Neural progenitor cell (in vitro differentiated cells): ENCODE measurements at regions not wholly inside any gene's neighbourhood (a gene's known extent, or its start where the extent isn't known, plus 50 kb on each side); places are given as distances from the start of the nearest gene placed in this dataset.

Source experiments
- DNase-seq: peaks from one replicate; pipeline ENCODE4 v3.0.0-alpha.2; 2016; ENCODE audit warnings: low spot score
- H2AFZ ChIP-seq: fragments of 200-600 bp; sonication (generic); replicated peaks from 2 replicates; pipeline ENCODE4 v1.6.1; 2016; ENCODE audit warnings: antibody characterized with exemption
- H3F3A ChIP-seq: fragments of 200-600 bp; sonication (generic); 2 replicates; pipeline ENCODE4 v1.6.1; 2016; ENCODE audit warnings: antibody characterized with exemption, low read depth
- H3K27ac ChIP-seq: fragments of 200-600 bp; sonication (generic); 2 replicates; pipeline ENCODE4 v1.5.1; 2016; ENCODE audit warnings: mild to moderate bottlenecking
- H3K27me3 ChIP-seq: fragments of 200-600 bp; sonication (generic); 2 replicates; pipeline ENCODE4 v1.6.1; 2016; ENCODE audit warnings: mild to moderate bottlenecking, moderate library complexity
- H3K36me3 ChIP-seq: fragments of 200-600 bp; sonication (generic); 2 replicates; pipeline ENCODE4 v1.5.1; 2016
- H3K4me1 ChIP-seq: fragments of 200-600 bp; sonication (generic); 2 replicates; pipeline ENCODE4 v1.6.1; 2016; ENCODE audit warnings: mixed run types
- H3K4me2 ChIP-seq: fragments of 200-600 bp; sonication (generic); 2 replicates; pipeline ENCODE4 v1.6.1; 2016
- H3K4me3 ChIP-seq: fragments of 200-600 bp; sonication (generic); 2 replicates; pipeline ENCODE4 v1.5.1; 2016
- H3K79me2 ChIP-seq: fragments of 200-600 bp; sonication (generic); 2 replicates; pipeline ENCODE4 v1.6.1; 2016; ENCODE audit warnings: low read depth
- H3K9ac ChIP-seq: fragments of 200-600 bp; sonication (generic); 2 replicates; pipeline ENCODE4 v1.6.1; 2016
- H3K9me3 ChIP-seq: fragments of 200-600 bp; sonication (generic); 2 replicates; pipeline ENCODE4 v1.5.1; 2016; ENCODE audit warnings: low read depth
- H4K20me1 ChIP-seq: fragments of 200-600 bp; sonication (generic); 2 replicates; pipeline ENCODE4 v1.6.1; 2016; ENCODE audit warnings: low read depth
- H3K27ac Mint-ChIP-seq: 3 replicates; pipeline ENCODE4 v1.8.0; 2021; ENCODE audit warnings: mixed read lengths
- H3K27me3 Mint-ChIP-seq: 2 replicates; pipeline ENCODE4 v1.8.0; 2022; ENCODE audit warnings: low read depth, mild to moderate bottlenecking, inconsistent platforms, moderate library complexity, mixed read lengths; ENCODE audit not compliant: insufficient read depth
- H3K36me3 Mint-ChIP-seq: 3 replicates; pipeline ENCODE4 v1.8.0; 2021; ENCODE audit warnings: mixed read lengths
- H3K4me1 Mint-ChIP-seq: 3 replicates; pipeline ENCODE4 v1.8.0; 2021; ENCODE audit warnings: mixed read lengths
- H3K4me3 Mint-ChIP-seq: 3 replicates; pipeline ENCODE4 v1.8.0; 2021; ENCODE audit warnings: mild to moderate bottlenecking, moderate library complexity, mixed read lengths
- H3K9me3 Mint-ChIP-seq: 3 replicates; pipeline ENCODE4 v1.8.0; 2020; ENCODE audit warnings: mixed read lengths
- CTCF ChIP-seq: fragments of 200-600 bp; sonication (generic); IDR thresholded peaks from 2 replicates; pipeline ENCODE4 v1.5.1; 2017; ENCODE audit warnings: antibody characterized with exemption, mild to moderate bottlenecking
- EZH2 ChIP-seq: fragments of 200-600 bp; sonication (generic); IDR thresholded peaks from 2 replicates; pipeline ENCODE4 v1.6.1; 2017; ENCODE audit warnings: antibody characterized with exemption, mild to moderate bottlenecking, moderate library complexity
- EZH2phosphoT487 ChIP-seq: fragments of 200-600 bp; sonication (generic); IDR thresholded peaks from 2 replicates; pipeline ENCODE4 v1.6.1; 2017; ENCODE audit warnings: antibody characterized with exemption

DNA sequence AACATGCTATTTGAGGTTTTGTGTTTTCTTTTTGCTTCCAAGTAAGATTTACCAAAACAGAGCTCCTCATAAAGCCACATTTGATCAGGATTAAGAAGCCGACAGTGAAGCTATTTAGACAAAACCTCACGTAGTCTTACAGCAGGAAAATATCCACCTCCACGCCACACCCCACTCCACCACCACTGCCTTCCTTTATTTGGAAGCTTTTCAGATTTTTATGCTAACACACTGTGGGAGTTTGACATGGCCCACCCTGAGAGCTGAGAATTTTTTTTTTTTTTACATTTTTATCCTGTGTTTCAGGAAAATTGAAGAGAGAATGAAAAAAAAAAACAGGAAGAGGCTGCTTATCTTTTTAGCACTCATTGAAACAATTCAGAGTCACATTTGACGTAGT, 104.8 kb upstream of the MC3R start:
- Histone ChIP-seq H2AFZ (no peak overlapping the region), H3K27me3 (no peaks in the 10 kb centered on the region), H3K79me2 (no peaks in the 10 kb centered on the region), H3K9ac (no peak overlapping the region), H3K4me3 (no peak overlapping the region), H3K9me3 (peaks cover 12% of the 10 kb centered on the region), H3K27ac (no peak overlapping the region), H3F3A (no peaks in the 10 kb centered on the region), H3K4me1 (no peaks in the 10 kb centered on the region), H3K4me2 (no peak overlapping the region), H4K20me1 (no peaks in the 10 kb centered on the region), H3K36me3 (no peaks in the 10 kb centered on the region)
- H3K4me3 Mint-ChIP-seq, result no peak overlapping the region
- no peak for DNase-seq
- H3K27ac Mint-ChIP-seq, result no peak overlapping the region
- H3K36me3 Mint-ChIP-seq, result no peaks in the 10 kb centered on the region
- TF ChIP-seq CTCF, result no peak
- no peak for TF ChIP-seq EZH2phosphoT487
- TF ChIP-seq EZH2, result no peak
- peaks cover 5% of the 10 kb centered on the region for H3K27me3 Mint-ChIP-seq
- no peaks in the 10 kb centered on the region for H3K4me1 Mint-ChIP-seq
- H3K9me3 Mint-ChIP-seq, result peaks cover 13% of the 10 kb centered on the region

GRCh38 chr20:56151834-56152233, 96.7 kb upstream of the MC3R start:
- no peak overlapping the region for H2AFZ ChIP-seq
- no peaks in the 10 kb centered on the region for H3K36me3 ChIP-seq
- no peak for DNase-seq
- Mint-ChIP-seq H3K9me3 (peaks cover 14% of the 10 kb centered on the region), H3K4me3 (no peak overlapping the region), H3K4me1 (no peaks in the 10 kb centered on the region), H3K27ac (no peak overlapping the region), H3K36me3 (no peaks in the 10 kb centered on the region), H3K27me3 (peaks cover 3% of the 10 kb centered on the region)
- H3K4me3 ChIP-seq, result no peak overlapping the region
- H3K4me1 ChIP-seq, result no peaks in the 10 kb centered on the region
- no peaks in the 10 kb centered on the region for H3K9me3 ChIP-seq
- no peaks in the 10 kb centered on the region for H3F3A ChIP-seq
- H3K4me2 ChIP-seq, result no peak overlapping the region
- H3K79me2 ChIP-seq, result no peaks in the 10 kb centered on the region
- no peak overlapping the region for H3K27ac ChIP-seq
- no peaks in the 10 kb centered on the region for H4K20me1 ChIP-seq
- TF ChIP-seq EZH2 (no peak), CTCF (no peak), EZH2phosphoT487 (no peak)
- H3K9ac ChIP-seq, result no peak overlapping the region
- no peaks in the 10 kb centered on the region for H3K27me3 ChIP-seq

GRCh38 chr20:56153926-56154325, 94.6 kb upstream of the MC3R start:
- H3K27me3 Mint-ChIP-seq, result peaks cover 2% of the 10 kb centered on the region
- Histone ChIP-seq H3K27ac (no peak overlapping the region), H3K4me3 (no peak overlapping the region), H3K4me1 (no peaks in the 10 kb centered on the region), H3K36me3 (no peaks in the 10 kb centered on the region), H3K27me3 (no peaks in the 10 kb centered on the region), H3K9me3 (no peaks in the 10 kb centered on the region), H3K4me2 (no peak overlapping the region), H3F3A (no peaks in the 10 kb centered on the region), H2AFZ (no peak overlapping the region), H3K79me2 (no peaks in the 10 kb centered on the region), H3K9ac (no peak overlapping the region), H4K20me1 (no peaks in the 10 kb centered on the region)
- no peak overlapping the region for H3K27ac Mint-ChIP-seq
- no peak for DNase-seq
- no peaks in the 10 kb centered on the region for H3K4me1 Mint-ChIP-seq
- peaks cover 10% of the 10 kb centered on the region for H3K9me3 Mint-ChIP-seq
- no peak overlapping the region for H3K4me3 Mint-ChIP-seq
- no peaks in the 10 kb centered on the region for H3K36me3 Mint-ChIP-seq
- TF ChIP-seq CTCF, result no peak
- no peak for TF ChIP-seq EZH2
- TF ChIP-seq EZH2phosphoT487, result no peak

DNA sequence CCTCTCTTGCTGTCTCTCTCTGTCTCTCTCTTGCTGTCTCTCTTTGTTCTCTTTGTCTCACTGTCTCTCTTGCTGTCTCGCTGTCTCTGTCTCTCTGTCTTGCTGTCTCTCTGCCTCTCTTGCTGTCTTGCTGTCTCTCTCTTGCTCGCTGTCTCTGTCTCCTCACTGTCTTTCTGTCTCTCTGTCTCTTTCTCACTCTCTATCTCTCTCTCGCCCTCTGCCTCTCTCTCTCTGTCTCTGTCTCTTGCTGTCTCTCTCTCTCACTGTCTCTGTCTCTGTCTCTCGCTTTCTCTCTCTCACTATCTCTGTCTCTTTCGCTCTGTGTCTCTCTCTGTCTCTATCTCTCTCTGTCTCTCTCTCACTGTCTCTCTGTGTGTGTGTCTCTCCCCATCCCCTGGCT, 92.9 kb upstream of the MC3R start:
- no peak for TF ChIP-seq EZH2phosphoT487
- TF ChIP-seq EZH2, result no peak
- no peak for TF ChIP-seq CTCF
- Mint-ChIP-seq H3K9me3 (peaks cover 12% of the 10 kb centered on the region), H3K4me1 (no peaks in the 10 kb centered on the region), H3K27ac (no peak overlapping the region), H3K4me3 (no peak overlapping the region), H3K27me3 (peaks cover 2% of the 10 kb centered on the region), H3K36me3 (no peaks in the 10 kb centered on the region)
- no peak overlapping the region for H3K4me3 ChIP-seq
- H3K27me3 ChIP-seq, result no peaks in the 10 kb centered on the region
- no peak overlapping the region for H3K27ac ChIP-seq
- no peak for DNase-seq
- no peaks in the 10 kb centered on the region for H3K9me3 ChIP-seq
- no peaks in the 10 kb centered on the region for H3K79me2 ChIP-seq
- no peak overlapping the region for H2AFZ ChIP-seq
- H3K4me2 ChIP-seq, result no peak overlapping the region
- no peak overlapping the region for H3K9ac ChIP-seq
- H3K4me1 ChIP-seq, result no peaks in the 10 kb centered on the region
- H3K36me3 ChIP-seq, result no peaks in the 10 kb centered on the region
- no peaks in the 10 kb centered on the region for H3F3A ChIP-seq
- no peaks in the 10 kb centered on the region for H4K20me1 ChIP-seq
